NCI-H1048 (cell line): ENCODE measurements at regions not wholly inside any gene's neighbourhood (a gene's known extent, or its start where the extent isn't known, plus 50 kb on each side); places are given as distances from the start of the nearest gene placed in this dataset.

Experiments
- DNase-seq: peaks from one replicate; lab custom pipeline; 2025; lab: John Stamatoyannopoulos, UW

DNA sequence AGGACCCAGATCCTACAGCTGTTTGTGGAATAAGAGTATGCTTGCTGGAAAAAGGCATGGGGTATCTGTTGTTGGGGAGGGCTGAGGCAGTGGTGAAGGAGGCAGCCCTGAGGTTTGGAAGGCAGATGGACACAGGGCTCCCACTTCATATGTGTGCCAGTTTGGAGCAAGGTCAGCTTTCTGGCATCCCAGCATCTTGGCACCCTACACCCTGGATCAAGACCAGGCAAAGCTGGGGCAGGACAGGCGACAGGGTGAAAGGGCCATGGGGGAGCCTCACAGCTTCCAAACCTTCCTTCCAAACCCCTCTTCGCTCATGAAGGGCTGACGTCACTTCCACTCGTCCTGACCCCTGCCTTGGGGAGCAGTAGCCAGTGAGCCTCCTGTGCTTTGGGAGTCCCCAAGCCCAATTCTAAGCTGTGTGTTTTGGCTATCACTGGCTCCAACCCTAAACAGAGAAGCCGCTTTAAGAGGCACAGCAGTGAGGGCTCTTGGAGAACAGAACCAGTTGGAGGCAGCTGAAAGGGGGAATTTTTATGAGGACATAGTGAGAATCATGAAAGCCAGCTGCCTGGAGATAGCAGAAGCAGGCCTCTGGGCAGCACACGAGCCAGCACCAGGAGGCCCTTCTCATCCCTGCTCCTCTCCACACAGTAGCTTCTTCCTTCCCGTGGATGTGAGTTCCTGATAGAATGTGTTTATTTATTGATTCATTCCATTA lies 448.6 kb upstream of the CDH4 start:
- DNase-seq, result no peak

DNA sequence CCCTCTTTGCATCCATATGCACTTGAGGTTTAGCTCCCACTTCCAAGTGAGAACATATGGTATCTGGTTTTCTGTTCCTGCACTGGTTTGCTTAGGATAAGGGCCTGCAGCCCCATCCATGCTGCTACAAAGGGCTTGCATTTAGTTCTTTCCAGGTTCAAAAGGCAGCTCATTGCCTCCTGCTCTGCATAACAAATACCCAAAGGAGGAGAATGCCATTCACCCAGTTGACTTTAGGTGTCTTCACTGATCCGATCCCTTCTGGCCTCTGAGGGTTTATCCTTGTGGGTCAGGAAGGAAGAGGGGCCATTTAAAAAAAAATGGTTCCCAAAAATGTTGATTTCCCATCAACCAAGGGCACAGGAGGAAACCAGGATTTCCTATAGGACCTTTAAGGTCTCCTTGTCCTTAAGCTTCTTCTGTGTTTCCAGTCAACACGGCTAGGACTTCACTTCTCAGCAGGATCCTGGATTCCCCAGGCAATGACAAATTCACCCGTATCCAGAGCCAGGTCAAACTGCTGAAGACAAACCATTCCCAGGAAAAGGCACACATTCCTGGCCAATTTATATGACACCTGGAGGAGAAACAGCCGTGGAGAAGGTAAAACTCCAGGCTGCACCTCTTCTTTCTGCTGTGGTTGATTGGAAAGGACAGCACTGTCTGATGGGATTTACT lies 447.7 kb upstream of the CDH4 start:
- no peak for DNase-seq

DNA sequence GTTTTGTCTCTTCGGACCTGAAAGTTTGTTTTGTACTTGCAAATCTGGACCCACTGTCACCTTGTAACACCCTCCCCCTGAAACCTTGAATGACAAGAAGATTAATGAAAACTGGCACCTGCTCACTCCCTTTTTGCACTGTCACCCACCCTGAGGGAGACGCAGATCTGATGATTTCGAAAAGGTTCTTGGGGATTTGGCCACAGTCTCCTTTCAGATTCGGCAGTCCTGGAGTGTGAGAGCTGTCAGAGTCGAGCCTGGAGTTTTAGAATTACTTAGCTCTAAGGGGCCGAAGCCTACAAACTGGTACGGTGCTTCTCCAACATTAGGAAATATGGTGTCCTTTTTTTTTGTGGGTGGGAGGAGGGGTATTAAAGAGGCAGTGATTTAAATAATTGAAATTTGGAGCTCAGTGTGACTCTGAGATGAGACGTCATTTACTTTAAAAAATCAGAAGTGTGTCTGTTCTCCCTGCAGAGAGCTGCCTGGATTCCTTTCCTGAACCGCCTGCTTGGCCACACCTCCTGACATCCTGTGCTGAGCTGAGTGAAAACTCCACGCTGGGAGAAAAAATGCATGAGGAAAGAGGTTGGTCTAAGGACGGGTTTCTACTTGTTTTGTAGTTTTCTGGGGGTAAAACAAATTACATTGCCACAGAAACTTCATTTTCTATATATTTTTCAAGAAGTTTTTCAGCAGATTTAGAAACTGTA lies 447.0 kb upstream of the CDH4 start:
- DNase-seq, result no peak

DNA sequence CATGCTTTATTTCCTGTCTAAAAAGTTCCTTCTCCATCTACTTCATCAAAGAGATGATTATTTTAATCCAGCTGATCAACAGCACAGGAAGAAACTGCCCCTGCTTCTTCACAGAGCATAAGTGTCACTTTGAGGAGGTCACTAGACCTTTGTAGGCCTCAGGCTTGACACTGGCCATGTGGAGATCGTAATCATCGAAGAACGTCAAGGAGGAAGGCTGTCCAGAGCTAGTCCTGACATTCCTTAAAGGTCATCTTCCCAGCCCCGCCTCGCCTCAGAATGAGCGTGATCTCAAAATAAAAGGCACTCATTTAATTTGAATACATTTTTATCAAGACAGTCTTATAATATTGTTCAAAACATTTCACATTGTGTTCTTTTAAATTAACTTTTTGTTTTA lies 445.7 kb upstream of the CDH4 start:
- DNase-seq, result no peak

DNA sequence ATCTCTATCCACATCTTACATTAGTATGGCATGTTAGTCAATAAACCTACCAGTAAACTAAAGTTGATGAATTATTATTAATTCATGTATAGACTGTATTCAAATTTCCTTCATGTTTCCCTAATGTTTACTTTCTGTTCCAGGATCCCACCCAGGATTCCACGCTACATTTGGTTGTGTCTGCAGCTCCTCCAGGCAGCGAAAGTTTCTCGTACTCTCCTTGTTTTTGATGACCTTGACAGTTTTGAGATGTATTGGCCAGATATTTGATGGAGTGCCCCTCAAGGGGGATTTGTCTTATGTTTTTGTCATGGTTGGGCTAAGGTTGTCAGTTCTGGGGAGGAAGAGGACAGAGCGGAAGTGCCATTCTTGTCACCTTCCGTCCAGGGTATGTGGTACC lies 445.2 kb upstream of the CDH4 start:
- no peak for DNase-seq

DNA sequence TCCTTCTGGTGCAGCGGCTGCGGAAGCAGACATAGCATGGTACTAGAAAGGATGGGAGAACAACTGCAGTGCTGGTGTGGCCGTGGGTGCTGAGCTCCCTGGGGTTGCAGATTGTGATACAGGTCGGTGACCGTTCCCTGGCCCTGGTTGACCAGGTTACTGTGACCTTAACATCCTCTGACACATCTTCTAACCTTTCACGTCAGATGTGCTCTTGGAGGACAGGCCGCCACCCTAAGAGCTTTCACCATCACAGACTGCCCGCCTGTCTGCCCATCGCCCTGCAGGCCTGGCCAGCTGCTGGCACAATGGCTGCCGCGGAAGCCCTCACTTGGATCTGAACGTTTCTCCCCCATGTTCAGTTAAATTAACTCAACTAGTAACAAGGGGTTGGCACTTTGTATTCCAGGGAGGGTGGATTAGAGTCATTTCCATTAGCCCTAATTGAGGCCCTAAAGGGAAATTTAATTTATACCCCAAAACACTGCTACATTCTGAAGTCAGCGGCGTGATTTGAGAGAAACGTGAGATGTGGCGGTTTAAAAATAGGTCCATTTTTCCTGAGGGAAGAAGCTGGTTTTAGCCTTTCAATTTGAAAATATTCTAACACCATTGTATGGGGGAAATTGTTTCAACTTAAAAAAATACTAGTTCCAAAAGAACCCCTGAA lies 443.9 kb upstream of the CDH4 start:
- DNase-seq, result no peak

DNA sequence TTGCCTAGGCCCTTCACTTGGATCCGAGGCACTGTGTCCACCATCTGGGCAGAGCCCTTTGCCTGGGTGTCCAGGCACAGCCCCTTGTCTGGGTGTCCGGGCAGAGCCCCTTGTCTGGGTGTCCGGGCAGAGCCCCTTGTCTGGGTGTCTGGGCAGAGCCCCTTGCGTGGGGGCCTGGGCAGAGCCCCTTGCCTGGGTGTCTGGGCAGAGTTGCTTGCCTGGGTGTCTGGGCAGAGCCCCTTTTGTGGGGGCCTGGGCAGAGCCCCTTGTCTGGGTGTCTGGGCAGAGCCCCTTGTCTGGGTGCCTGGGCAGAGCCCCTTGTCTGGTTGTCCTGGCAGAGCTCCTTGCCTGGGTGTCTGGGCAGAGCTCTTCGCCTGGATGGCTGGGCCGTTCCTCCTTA lies 443.4 kb upstream of the CDH4 start:
- no peak for DNase-seq

DNA sequence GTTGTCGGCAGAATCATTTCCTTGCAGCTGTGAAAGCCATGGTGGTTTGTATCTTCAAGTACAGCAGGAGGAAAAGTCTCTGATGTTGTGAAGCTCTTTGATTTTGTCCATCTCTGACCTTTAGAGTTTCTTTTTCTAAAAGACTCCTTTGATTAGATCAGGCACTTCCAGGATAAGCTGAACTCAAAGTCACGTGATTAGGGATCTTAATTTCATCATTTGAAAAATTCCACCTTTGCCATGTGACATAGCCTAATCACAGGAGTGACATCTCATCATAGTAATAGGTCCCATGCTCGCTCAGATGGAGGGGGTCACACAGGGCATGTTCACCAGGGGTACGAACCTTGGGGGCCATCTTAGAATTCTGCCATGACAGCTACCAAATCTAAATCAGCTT lies 441.5 kb upstream of the CDH4 start:
- no peak for DNase-seq

DNA sequence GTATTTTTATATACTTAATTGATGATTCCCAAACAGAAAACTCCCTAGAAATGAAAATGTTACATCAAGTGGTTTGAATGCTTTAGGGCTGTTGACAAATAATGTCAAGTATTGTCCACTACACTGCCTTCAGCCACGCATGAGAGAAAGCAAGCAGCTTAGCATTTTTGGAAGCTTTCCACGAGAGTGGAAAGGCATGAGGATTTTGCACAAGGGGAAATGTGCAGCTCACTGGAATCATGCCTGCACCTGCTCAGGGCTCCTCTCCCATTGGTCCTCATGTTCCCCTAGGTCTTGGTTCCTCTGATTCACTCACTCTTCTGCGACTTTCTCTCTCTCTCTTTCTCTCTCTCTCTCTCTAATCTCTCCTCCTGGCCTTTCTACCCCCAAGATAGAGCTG lies 439.5 kb upstream of the CDH4 start:
- DNase-seq, result no peak

DNA sequence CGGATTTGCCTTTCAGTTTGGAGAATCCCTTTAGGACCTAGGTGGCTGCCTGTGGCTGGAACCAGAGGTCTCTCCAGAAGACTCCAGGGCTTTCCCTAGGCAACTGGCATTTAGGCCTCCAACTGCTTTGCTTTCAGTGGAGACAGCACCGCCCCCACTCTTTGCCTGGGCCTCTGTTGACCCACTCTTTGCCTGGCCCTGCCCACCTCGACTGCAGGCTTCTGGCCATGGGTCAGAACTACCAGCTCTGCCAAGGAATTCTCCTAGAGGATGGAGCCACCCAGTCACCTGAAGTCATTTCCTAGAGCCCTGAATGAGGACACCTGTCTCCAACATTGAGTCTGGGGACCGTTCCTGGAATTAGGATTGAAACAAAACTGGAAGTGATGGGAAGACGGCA lies 439.0 kb upstream of the CDH4 start:
- no peak for DNase-seq

DNA sequence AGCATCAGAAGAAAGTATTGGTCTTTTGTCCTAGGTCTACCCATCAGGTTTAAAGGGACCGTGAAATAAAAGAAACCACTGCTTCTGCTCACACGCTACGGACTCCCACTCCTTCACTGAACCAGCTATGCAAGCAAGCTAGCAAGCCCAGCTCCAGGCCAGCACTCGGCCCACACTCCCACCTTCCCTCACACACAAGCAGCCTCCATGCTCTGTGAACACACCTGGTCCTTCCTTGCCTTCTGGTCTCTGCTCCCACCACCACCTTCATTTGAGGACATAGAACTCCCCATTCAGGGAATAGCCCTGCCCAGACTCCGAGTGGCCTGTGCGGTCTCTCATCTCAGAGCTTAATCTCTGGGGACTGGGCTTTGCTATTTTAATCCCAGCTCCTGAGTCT lies 436.4 kb upstream of the CDH4 start:
- no peak for DNase-seq

DNA sequence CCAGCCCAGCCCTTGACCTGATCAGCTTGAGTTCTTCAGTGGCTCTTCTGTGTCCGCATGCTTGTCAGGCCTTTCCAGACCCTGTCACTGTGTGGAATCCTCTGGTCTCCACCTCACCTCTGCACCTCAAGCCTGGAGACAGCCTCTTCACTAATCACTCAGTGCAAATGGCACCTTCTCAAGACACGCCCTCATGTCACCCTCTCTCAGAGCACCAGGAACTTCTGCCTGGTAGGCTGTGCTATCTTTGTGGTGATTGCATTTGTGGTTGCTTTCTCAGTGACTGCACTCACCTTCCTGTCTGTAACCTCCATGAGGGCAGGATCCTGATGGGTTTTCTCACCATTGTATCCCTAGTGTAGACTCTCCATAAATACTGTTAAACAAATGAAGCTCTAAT lies 435.2 kb upstream of the CDH4 start:
- DNase-seq, result no peak

DNA sequence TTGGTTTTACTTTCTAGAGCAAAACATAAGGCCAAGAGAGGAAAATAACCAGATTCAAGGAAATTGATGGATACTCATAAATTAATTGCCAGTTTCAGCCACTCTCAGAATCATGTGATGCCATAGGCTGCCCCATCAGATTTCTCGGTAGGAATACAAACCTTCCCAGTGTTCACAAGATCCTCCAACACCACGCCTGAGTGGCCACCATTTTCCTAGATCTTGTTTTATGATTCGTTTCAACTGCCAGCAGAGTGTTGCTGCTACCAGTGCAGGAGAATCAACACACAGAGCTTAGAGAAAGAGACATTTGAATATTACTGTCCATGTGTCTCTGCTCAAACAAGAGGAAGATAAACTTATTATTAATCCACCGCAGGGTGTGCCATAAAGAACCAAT lies 434.2 kb upstream of the CDH4 start:
- no peak for DNase-seq

DNA sequence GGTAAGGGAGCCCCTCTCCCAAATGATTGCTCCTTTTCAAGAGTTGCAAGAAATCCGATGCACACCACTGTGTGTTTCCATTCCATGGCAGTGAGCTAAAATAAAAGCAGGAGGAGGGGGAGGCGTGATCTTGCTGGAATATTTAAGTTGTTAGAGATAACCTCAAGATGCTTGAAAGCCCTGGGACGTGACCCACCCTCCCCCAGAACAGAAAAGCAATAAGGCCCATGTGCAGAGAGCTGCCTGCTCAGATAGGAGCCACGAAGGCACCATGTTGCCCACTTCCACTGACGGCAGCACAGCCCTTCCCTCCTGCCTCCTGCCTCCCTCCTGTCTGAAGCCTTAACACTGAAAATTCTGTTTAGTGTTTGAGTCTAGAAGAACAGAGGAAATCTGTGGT lies 432.6 kb upstream of the CDH4 start:
- no peak for DNase-seq

DNA sequence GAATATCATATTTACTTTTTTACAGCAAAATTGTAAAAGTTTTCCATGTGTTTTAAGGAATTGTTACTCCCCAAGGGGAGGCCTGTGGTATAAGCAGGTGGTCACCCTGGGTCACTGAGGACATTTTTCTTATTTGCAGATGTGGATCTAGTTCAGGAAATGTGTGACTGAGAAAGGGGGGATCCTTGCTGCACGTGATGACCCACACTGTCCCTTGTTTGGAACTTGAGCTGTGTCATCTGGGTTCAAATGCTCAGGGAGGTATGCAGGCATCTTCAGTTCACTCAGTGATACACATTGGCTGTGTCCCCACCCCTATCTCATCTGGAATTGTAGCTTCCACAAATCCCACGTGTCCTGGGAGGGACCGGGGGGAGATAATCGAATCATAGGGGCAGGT lies 431.9 kb upstream of the CDH4 start:
- no peak for DNase-seq

DNA sequence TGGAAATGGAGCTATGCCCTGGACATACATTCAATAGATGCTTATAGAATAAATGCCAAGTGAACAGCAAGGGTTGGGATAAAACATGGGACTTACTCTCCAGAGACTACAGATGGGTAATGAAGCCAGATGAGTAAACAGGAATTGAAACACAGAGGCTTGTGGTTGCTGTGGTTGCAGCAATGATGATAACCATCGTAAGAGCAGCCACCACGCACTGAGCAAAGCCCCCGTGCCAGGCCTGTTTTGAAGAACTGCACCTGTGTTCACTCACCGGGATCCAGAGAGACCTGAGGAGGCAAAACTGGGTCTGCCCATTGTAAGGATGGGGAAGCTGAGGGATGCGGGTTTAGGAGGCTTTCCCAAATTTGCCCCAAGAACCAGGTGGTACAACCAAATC lies 431.1 kb upstream of the CDH4 start:
- no peak for DNase-seq

DNA sequence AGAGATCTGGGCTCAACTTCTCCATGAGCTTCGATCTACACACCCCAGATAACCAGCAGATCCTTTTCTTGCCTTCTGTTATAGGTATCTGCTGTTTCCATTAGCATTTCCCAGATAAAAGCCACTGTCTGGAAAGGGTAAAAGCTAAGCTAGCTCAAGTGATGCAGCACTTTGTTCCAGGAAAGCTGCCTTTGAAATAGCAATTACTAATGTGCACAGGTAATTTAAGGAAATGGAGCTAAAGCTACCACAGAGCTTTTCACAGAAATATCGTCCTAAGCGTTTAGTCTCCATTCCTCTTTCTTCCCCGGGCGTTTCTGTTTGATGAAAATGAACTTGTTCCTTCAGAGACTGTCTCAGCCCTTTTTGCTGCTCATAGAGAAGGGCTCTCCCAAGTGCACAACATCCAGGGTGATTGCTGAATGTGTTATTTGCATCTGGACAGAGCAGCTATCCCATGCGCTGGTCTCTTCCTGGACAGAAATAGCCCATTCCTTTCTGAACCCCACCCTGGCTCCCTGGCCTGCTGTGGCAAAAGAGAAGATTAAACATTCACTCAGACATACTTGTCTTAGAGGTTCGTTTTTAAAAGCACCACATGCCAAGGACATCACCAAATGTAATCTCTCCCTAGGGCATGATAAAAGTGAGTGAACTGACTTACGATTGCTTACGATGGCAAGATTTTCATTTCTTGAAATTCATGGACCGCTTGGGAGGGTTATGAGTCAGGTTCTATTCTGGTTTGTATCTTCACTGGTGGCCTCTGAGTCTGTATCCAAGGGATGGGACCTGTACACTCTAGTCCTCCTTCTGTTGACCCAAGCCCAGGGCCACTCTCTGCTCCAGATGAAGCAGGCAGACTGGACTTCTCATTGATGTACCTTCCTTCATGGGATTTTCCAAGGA lies 429.1 kb upstream of the CDH4 start:
- no peak for DNase-seq

DNA sequence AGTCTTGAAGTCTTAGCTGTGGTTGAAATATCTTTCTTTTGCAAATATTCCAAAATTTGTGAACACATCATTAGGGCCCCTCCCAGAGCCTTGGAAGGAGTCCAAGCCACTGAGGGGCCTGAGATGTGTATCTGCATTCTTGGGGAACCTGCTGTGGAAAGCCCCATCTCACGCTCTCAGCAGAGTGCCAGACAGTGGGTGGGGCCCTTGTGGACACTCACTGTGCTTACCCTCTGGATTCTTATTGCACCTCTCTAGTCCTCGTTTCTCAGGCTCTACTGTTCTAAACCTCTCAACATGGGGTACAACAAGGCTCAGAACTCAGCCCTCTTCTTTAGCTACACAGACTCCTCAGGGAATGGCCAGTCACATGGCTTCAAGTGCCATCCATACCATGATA lies 416.2 kb upstream of the CDH4 start:
- no peak for DNase-seq

DNA sequence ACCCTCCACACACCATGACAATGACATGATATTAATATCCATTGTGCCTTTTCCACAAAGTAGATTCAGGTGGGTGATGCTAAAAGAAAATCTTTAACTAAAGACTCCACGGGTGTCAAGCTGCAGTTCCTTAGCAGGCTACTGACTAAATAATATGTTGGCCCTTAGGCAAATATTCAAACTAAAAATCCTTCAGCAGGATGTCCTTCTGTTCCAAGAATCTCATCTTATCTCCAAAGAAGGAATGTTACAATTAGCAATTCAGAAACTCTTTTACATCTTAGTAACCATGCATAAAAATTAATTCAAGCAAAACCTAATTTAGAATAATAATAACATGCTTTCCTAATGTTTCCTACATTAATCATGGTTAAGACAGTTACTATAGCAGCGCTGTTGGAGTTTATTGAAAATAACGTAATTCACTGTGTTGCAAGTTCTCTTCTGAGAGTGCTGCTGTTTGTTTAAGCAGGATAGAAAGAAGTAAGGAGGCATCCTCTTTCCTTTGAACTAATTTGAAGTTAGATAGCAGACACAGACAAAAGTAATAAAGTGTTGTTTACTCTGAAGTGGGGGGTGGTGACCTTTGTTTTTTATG lies 414.8 kb upstream of the CDH4 start:
- DNase-seq, result no peak

DNA sequence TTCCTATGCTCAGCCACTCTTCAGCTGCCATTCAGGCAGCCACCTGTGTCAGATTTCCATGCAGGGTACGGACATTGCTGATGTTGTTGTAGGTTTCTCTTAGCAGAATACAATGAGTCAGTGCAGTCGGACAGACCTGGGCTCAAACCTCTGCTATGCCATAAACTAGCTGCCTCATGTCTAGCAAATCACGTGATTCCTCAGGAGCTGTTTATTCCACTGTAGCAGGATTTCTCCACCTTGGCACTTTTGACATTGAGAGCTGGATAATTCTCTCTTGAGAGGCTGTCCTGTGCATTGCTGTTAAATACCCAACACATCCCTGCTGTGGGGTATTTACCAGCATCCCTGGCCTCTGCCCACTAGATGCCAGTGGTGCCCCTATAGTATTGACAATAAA lies 413.8 kb upstream of the CDH4 start:
- no peak for DNase-seq

DNA sequence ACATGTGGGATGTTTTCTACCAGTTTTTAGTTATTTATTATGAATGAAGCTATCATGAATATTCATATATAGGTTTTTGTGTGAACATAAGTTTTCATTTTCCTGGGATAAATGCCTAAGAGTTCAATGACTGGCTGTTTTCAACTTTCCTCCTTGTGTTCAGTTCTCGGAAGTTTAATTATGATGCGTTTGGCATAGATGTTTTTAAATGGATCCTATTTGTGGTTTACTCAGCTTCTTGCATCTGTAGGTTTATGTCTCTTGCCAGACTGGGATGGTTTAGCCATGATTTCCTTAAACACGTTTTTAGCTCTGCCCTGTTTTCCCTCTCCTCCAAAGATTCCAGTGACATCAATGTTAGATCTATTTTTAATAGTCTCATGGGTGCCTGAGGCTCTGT lies 411.1 kb upstream of the CDH4 start:
- no peak for DNase-seq
